DMS 273 (cell line): ENCODE measurements at regions not wholly inside any gene's neighbourhood (a gene's known extent, or its start where the extent isn't known, plus 50 kb on each side); places are given as distances from the start of the nearest gene placed in this dataset.
A peak's percentile ranks its signal among the peaks of the same experiment; 100 is the strongest.

Source experiments
- DNase-seq: peaks from one replicate; lab custom pipeline; 2025; ENCODE audit not compliant: unreplicated experiment; lab: John Stamatoyannopoulos, UW

GRCh38 chr18:26794230-26795101 is 71.0 kb downstream of the AQP4 start:
- DNase-seq: no peak

DNA sequence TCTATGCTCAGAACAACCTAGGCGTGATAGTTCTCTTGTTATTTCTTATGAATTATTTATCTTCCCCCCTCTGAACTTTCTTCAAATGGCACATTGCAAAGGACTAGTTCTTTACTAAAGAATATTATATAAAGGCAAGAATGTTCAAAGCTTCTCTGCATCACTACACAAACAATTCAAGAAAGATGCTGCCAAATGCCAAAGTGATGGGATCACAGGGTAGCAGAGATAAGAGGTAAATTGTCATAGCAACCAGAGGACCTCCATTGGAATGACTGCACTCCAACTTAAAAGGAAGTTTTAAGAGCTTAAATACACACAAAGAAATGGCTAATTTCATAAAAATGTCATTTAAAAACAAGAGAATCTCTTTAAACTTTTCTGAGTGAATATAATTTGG is 72.8 kb downstream of the AQP4 start:
- DNase-seq: no peak

DNA sequence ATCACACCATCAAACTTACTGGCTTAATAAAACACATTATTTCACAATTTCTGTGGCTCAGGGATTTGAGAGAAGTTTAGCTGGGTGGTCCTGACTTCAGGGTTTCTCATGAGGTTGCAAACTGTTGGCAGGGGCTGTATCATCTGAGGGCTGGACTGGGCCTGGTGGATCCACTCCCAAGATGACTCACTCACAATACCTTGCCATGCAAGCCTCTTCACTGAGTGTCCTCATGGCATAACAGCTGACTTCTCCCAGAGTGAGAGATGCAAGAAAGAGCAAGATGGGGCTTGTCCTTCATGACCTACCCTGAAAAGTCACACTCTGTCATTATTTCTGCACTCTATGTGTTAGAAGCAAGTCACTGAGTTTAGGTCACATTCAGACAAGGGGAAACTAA is 73.8 kb downstream of the AQP4 start:
- no peak for DNase-seq

DNA sequence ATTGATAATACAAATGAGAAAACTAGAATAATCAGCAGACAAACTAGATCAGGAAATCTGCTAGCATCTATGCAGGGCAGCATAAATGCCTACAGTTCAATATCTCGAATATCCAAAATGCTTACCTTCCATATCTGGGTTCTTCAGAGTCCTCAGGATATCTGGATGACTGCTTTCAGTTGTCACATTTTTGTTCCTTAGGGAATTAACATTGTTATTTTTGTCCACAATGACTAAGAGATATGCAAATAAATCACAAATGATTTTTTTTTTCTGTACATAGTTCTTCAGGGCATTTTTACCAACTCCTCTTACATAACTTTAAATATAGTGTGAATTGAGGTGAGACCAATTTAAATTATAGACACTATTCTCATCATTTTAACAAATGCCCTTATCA is 80.9 kb downstream of the AQP4 start:
- no peak for DNase-seq

DNA sequence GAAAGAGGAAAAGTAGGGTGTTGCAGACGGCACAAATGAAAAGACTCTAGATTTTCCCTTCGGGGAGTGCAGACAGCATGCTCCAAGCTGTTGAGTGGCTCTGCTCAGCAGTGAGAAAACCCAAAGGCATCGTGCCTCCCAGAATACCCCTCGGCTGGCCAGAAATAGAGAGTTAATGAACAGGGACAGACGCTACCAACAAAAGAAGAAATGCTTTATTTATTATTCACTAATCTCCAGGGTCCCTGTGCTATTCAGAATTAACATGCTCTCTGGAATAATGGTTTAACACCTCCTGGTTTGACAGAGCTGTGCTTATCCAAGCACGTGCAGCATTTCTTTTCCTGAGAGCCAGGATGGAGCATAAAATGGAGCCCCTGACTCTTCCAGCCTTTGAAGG is 82.3 kb downstream of the AQP4 start:
- DNase-seq: no peak

DNA sequence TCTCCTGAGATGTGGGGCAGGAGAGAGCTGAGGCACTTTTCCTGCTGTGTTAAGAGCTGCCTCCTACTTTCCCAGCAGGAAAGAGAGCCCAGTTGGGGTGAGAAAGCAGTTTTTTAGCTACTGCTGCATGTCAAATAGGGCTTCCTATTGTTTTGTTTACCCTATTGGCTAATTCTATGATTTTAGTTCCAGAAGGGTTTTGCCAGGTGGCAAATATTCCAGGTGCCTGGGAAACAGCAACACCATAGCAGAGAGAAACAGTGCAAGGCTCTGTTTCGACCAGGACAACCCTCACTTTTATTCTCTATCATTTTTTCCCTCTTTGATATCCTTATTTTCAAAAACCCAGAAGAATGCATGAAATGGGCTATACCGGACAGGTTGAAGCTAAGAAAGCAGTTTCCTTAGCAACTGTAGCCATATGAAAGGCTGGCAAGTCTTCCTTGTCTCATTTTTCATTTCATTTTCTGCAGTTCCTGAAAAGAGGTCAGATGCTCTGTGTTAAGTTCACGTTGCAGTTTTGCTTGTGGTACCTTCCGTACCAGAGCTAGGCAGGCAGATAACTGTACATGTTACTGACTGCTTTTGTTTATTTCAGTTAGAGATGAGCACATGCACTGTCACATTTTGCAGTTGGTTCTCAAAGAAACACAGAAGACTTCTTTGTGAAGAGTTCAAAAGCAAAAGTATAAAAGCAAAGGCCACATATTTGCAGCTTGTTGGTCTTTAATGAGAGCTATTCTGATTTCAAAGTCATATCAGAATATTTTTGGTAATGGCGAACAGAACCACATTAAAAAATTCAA is 84.8 kb downstream of the AQP4 start:
- DNase-seq: no peak

DNA sequence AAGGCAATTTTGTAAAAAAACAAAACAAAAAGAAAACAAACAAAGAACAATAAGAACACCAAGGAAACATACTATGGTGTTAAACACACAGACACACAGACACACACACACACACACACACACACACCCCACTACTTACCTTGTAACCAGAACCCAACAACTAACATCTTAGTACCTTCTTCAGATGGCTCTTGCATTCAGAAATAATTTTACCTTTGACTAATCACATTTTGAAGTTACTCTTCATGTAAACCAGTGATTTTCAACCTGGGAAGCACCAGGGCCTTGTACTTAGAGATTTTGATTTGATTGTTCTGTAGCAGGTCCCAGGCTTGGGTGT is 87.5 kb downstream of the AQP4 start:
- DNase-seq: no peak

DNA sequence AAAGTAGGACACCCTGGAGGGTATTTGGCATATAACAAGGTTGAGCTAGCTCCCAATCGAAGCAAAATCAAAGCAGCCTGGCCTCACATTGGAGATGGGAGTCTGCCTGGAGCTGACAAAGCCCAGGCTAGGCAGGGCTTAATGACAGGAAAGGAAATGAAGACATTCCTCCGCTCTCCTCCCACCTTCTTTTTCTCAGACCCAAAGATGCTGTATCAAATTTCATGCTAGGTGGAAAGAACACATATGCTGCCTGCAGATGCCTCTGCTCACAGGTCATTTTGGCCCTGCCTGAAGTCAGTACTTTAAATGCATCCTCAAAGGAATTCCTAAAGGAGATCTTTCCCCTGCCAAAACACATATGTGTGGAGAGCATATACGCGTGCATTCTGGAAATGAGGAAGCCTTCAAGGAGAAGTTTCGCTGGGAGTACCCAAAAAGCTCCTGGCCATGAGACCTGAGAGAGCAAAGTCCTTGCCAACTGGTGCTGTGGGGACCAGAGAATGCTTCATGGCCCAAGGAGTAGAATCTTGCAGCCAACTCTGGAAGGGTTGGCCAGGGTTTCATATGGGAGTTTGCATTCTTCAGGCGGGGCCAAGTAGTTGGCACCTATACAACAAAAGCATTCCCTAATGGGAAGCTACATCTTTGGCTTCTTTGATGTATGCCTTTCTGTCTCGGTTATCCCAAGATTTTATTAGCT is 88.0 kb downstream of the AQP4 start:
- no peak for DNase-seq

GRCh38 chr18:26772691-26773090 is 92.8 kb downstream of the AQP4 start:
- no peak for DNase-seq

DNA sequence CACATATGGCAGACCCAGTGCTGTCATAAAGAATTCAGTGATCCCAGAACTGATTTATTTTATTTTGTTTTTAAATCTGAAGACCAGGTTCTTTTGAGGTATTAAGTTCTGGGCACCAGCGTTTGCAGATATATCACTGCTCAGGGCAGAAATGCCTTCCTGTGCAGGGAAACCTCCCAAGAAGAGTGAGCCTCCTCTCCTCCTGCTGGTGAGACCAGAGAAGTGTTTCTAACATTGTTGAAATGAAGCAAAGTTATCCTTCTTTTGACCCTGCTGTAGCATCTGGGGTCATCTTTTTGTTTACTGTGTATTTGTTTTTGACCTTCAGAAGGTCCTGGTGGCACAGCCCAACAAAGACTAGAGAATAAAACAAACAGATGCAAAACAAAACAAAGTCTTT is 94.0 kb downstream of the AQP4 start:
- DNase-seq: peak; percentile 3

GRCh38 chr18:26768385-26768784 is 97.1 kb downstream of the AQP4 start:
- no peak for DNase-seq

DNA sequence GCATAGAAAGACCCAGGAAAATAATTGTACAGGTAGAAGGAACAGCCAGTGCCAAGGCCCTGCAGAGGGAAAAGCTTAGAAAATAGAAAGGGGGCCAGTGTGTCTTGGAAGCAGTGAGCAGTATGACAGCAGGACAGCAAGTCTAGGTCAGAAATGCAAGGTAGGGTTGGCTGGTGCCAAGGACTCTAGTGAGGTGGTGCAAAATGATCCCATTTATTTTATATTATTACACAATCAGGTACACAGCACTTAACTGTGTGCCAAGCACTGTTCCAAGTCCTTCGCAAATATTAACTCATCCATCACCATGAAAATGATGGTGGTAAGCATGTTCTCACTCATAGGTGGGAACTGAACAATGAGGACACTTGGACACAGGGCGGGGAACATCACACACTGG is 100.0 kb downstream of the AQP4 start:
- no peak for DNase-seq

GRCh38 chr18:26764586-26764985 is 100.9 kb downstream of the AQP4 start:
- no peak for DNase-seq

DNA sequence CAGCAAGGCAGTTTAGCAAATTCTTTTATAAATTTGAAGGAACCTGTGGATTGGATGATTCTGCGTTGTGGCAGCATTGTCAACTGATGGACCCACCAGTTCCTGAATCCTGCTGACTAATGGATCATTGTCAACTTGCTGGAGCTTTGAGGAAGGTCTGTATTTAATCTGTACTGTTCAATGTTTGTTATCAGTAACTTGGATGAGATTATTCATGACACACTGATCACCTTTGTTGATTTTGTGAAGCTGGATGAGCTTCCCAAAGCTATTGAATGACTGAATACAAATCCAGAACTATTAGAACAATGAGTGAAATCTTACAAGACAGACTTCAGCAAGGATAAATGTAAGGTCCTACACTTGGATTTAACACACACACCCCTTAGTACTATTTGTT is 101.3 kb downstream of the AQP4 start:
- DNase-seq: no peak

DNA sequence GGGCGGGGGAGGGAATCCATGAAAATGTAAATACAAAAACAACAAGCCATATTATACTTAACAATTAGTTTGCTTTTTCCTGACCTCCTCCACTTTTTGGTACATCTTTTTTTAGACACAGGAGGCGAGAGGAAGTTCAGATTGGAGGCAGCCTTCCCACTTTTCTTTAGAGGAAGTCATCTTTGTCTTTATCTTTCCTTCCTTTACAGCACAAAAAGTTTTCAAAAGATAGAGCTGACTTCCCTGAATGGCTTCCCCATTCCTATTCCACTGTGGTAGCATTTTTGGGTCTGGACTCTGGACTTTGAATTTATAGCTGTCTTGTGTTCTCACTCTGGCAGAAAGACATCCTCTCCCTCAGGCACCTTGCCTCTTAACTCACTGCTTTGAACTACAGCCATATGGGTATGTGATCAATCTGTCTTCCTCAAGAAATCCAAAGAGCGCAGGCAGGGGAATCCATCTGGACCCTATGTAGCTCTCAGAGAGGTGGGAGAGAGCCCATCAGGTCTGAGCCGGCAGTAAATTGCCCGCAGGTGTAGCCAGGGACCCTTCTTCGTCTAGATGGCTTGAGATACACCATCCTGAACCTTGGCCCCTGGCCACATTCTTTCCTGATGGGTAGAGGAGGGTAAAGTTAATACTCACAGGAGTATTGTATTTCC is 101.9 kb downstream of the AQP4 start:
- DNase-seq: no peak

DNA sequence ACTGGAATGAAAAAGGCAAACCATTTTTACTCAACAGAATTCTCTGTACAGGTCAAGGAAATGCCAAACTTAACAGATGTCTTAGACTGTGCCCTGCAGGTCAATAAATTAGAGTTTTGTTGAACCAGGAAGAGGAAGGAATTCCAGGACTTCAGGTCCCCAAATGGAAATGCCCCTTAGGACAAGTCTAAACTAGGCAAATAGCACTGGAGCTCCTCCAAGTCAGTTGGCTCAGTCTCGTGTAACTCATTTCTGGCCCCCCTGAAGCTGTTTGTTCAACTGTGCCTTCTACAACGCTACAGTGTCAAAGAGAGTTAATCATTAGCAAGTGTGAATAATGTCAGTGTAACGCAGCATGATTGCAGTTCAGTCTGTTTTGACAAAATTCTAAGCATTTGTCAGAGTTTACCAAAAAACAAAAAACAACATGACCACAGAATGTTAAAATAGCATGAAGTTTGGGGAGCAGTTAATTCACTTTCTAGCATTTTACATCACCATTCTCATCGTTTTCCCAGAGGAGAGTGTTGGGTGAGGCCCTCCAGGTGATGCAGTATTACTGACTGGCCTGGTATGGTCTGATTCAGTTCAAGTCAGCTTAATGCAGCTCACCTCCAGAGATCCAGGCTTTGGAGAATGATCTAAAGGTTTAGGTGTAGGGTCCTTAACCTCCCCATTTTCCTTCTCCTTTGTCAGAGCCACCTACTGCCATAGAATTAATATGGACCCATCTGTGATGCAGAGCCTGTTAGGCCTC is 108.1 kb downstream of the AQP4 start:
- no peak for DNase-seq

GRCh38 chr18:26756556-26756955 is 109.0 kb downstream of the AQP4 start:
- no peak for DNase-seq

DNA sequence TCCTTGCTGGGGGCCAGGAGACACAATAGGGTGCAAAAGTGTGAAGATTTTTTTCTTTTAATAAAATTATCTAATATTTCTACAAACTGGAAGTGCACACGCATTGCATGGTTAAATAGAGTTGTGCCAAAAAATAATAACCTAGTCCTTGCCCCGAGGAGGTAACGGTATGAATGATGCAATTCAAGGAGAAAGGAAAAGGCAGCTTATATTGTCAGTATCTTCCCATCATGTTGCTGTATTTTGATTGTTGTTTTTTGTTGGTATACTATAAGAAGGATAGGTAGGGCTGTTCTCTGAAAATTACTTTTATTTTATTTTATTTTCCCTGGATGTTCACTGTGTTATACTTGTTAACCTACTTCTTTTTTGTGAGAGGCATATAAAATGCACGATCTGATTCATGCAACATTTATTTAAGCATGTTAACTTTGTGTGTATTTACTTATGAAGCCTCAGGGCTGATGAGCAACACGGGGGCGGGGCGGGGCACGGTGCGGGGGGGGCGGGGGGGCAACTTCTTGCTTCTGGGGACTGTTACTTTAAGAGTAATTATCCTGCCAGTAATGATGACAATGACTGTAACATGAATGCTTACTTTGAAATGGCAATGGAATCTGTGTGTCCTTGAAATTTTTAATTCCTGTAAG is 118.6 kb downstream of the AQP4 start:
- no peak for DNase-seq

DNA sequence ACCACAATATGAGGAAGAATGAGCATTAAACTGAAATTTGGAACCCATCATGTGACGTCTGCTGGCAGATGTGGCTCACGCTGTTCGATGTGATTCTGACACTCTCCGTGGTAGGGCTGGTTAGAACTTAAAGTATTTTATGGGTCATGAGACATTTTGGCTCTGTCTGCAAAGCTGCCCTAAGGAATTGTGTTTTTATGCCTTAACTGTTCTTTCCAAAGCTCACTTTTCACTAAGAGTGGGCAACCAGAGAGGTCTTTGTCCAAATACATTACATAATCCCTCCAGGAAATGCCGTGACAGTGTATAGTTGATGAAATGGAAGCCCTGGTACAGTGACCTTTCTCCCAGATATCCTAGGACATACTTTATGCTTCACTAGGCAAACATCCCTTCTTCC is 119.1 kb downstream of the AQP4 start:
- no peak for DNase-seq
